HuH-7.5 (cell line): ENCODE measurements at regions not wholly inside any gene's neighbourhood (a gene's known extent, or its start where the extent isn't known, plus 50 kb on each side); places are given as distances from the start of the nearest gene placed in this dataset.
"Not testable (repeated sequence)": the region's sequence is repeated elsewhere in the genome, so short reads cannot be mapped to it uniquely, and the experiment has no call there.

Experiments
- DNase-seq: peaks from one replicate; pipeline ENCODE4 v3.0.0; 2011; ENCODE audit warnings: low spot score

- DNase-seq, result no peak
These were observed 97.1 kb downstream of the DAD1 start for GRCh38 chr14:22491683-22492621.

GRCh38 chr14:22491053-22491452, 98.0 kb downstream of the DAD1 start:
- DNase-seq, result not testable (repeated sequence)

GRCh38 chr14:22489957-22490950, 98.8 kb downstream of the DAD1 start:
- DNase-seq, result no peak

- DNase-seq, result no peak
These were observed 99.8 kb downstream of the DAD1 start for GRCh38 chr14:22489244-22489545.

- no peak for DNase-seq
These were observed 100.3 kb downstream of the DAD1 start for GRCh38 chr14:22488522-22489243.

GRCh38 chr14:22487941-22488340, 101.1 kb downstream of the DAD1 start:
- DNase-seq, result no peak

GRCh38 chr14:22487401-22487800, 101.6 kb downstream of the DAD1 start:
- no peak for DNase-seq

GRCh38 chr14:22486675-22487074, 102.3 kb downstream of the DAD1 start:
- DNase-seq, result no peak

GRCh38 chr14:22485649-22486048, 103.4 kb downstream of the DAD1 start:
- no peak for DNase-seq

- DNase-seq, result no peak
These were observed 103.8 kb downstream of the DAD1 start for GRCh38 chr14:22485178-22485577.

GRCh38 chr14:22484632-22485031, 104.4 kb downstream of the DAD1 start:
- DNase-seq, result no peak

GRCh38 chr14:22483863-22484593, 105.0 kb downstream of the DAD1 start:
- DNase-seq, result no peak

GRCh38 chr14:22482782-22483553, 106.1 kb downstream of the DAD1 start:
- no peak for DNase-seq

GRCh38 chr14:22482085-22482694, 106.8 kb downstream of the DAD1 start:
- no peak for DNase-seq

GRCh38 chr14:22481546-22481945, 107.5 kb downstream of the DAD1 start:
- no peak for DNase-seq

GRCh38 chr14:22479776-22480464, 109.1 kb downstream of the DAD1 start:
- no peak for DNase-seq

- DNase-seq, result no peak
These were observed 109.9 kb downstream of the DAD1 start for GRCh38 chr14:22479132-22479531.

- no peak for DNase-seq
These were observed 110.4 kb downstream of the DAD1 start for GRCh38 chr14:22478670-22479069.

GRCh38 chr14:22478247-22478646, 110.8 kb downstream of the DAD1 start:
- no peak for DNase-seq
